ENCODE measurements at regions not wholly inside any gene's neighbourhood (a gene's known extent, or its start where the extent isn't known, plus 50 kb on each side); places are given as distances from the start of the nearest gene placed in this dataset.

GRCh38 chr2:129754831-129755230 is 224.6 kb upstream of the RAB6C start:
- intact Hi-C loops (cut with DNase I) = no loop called here
- ATAC-seq = no peak
- no peak for DNase-seq (ENCODE audit: low spot score)

GRCh38 chr2:129755786-129756185 is 223.7 kb upstream of the RAB6C start:
- DNase-seq (ENCODE audit: low spot score) (no peak), ATAC-seq (no peak)
- intact Hi-C loops (cut with DNase I) = no loop called here

- ATAC-seq = no peak
- intact Hi-C loops (cut with DNase I) = no loop called here
- no peak for DNase-seq (ENCODE audit: low spot score)
Measured at GRCh38 chr2:129756276-129756675, 223.2 kb upstream of the RAB6C start.

- intact Hi-C loops (cut with DNase I) = no loop called here
- DNase-seq (ENCODE audit: low spot score) (no peak), ATAC-seq (no peak)
Measured at GRCh38 chr2:129757366-129757914, 222.0 kb upstream of the RAB6C start.

GRCh38 chr2:129757915-129758783 is 221.3 kb upstream of the RAB6C start:
- ATAC-seq (peak; percentile 36), DNase-seq (ENCODE audit: low spot score) (no peak)
- intact Hi-C loops (cut with DNase I) = no loop called here

- intact Hi-C loops (cut with DNase I) = no loop called here
- DNase-seq (ENCODE audit: low spot score) (no peak), ATAC-seq (peak; percentile 72)
Measured at GRCh38 chr2:129758784-129759471, 220.5 kb upstream of the RAB6C start.

- intact Hi-C loops (cut with DNase I) = no loop called here
- DNase-seq (ENCODE audit: low spot score) = no peak
- no peak for ATAC-seq
Measured at GRCh38 chr2:129759472-129760010, 219.9 kb upstream of the RAB6C start.

GRCh38 chr2:129760669-129761068 is 218.8 kb upstream of the RAB6C start:
- ATAC-seq (no peak), DNase-seq (ENCODE audit: low spot score) (no peak)
- intact Hi-C loops (cut with DNase I) = no loop called here

GRCh38 chr2:129761569-129762021 is 217.9 kb upstream of the RAB6C start:
- no peak for ATAC-seq
- DNase-seq (ENCODE audit: low spot score) = no peak
- intact Hi-C loops (cut with DNase I) = no loop called here

- intact Hi-C loops (cut with DNase I) = no loop called here
- no peak for ATAC-seq
- no peak for DNase-seq (ENCODE audit: low spot score)
Measured at GRCh38 chr2:129762386-129763189, 216.9 kb upstream of the RAB6C start.

GRCh38 chr2:129763190-129763846 is 216.1 kb upstream of the RAB6C start:
- intact Hi-C loops (cut with DNase I) = no loop called here
- no peak for ATAC-seq
- no peak for DNase-seq (ENCODE audit: low spot score)

GRCh38 chr2:129763966-129764365 is 215.5 kb upstream of the RAB6C start:
- intact Hi-C loops (cut with DNase I) = no loop called here
- no peak for DNase-seq (ENCODE audit: low spot score)
- no peak for ATAC-seq

- no peak for ATAC-seq
- DNase-seq (ENCODE audit: low spot score) = no peak
- intact Hi-C loops (cut with DNase I) = no loop called here
Measured at GRCh38 chr2:129764376-129765325, 214.8 kb upstream of the RAB6C start.

- intact Hi-C loops (cut with DNase I) = no loop called here
- ATAC-seq (no peak), DNase-seq (ENCODE audit: low spot score) (no peak)
Measured at GRCh38 chr2:129765326-129765677, 214.2 kb upstream of the RAB6C start.

- DNase-seq (ENCODE audit: low spot score) (no peak), ATAC-seq (no peak)
- intact Hi-C loops (cut with DNase I) = no loop called here
Measured at GRCh38 chr2:129765678-129766351, 213.7 kb upstream of the RAB6C start.

- DNase-seq (ENCODE audit: low spot score) = no peak
- intact Hi-C loops (cut with DNase I) = no loop called here
- ATAC-seq = no peak
Measured at GRCh38 chr2:129766374-129766993, 213.0 kb upstream of the RAB6C start.

All from sciatic nerve (tissue), 2 donors.